GM12891 (cell line): ENCODE measurements at regions not wholly inside any gene's neighbourhood (a gene's known extent, or its start where the extent isn't known, plus 50 kb on each side); places are given as distances from the start of the nearest gene placed in this dataset.

Experiments
- PAX5 ChIP-seq: IDR thresholded peaks from 2 replicates; pipeline ENCODE4 v1.6.1; 2011; ENCODE audit warnings: low read length, moderate library complexity, mild to moderate bottlenecking; ENCODE audit not compliant: insufficient read depth, severe bottlenecking
- POLR2A ChIP-seq: IDR thresholded peaks from 2 replicates; pipeline ENCODE4 v1.6.1; 2011; ENCODE audit warnings: low read depth, low read length, control low read depth
- POLR2AphosphoS5 ChIP-seq: IDR thresholded peaks from 2 replicates; pipeline ENCODE4 v1.6.1; 2011; ENCODE audit warnings: low read depth, low read length, control low read depth
- POU2F2 ChIP-seq: IDR thresholded peaks from 2 replicates; pipeline ENCODE4 v1.6.1; 2011; ENCODE audit warnings: low read depth, mild to moderate bottlenecking, control low read depth, low read length, moderate library complexity
- SPI1 ChIP-seq: IDR thresholded peaks from 2 replicates; pipeline ENCODE4 v1.6.1; 2011; ENCODE audit warnings: low read depth, low read length, control low read depth
- TAF1 ChIP-seq: IDR thresholded peaks from 2 replicates; pipeline ENCODE4 v1.6.1; 2011; ENCODE audit warnings: low read depth, low read length, control low read depth

DNA sequence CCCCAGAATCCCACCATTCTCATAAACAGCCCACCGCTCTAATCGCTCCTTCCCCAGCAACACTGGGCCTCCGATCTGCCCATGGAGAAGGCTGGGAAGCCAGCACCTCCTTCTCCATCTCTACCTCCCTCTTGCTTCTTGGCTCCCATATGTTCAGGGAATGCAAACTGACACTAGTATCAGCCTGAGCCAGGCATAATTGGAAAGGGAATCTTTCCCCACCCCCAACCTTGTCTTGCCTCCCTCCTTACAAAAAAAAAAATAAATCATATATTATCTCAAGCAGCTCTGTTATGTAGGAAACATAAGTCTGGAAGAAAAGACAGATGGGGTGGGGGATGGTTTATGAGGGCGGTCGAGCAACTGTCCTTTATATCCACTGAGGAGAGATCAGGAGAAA, 127.2 kb downstream of the NAV1 start:
- no peak for TF ChIP-seq POLR2A
- TF ChIP-seq POLR2AphosphoS5, result no peak
- no peak for TF ChIP-seq SPI1
- no peak for TF ChIP-seq TAF1
- TF ChIP-seq PAX5, result no peak
- TF ChIP-seq POU2F2, result no peak
